ENCODE measurements at regions not wholly inside any gene's neighbourhood (a gene's known extent, or its start where the extent isn't known, plus 50 kb on each side); places are given as distances from the start of the nearest gene placed in this dataset.

DNA sequence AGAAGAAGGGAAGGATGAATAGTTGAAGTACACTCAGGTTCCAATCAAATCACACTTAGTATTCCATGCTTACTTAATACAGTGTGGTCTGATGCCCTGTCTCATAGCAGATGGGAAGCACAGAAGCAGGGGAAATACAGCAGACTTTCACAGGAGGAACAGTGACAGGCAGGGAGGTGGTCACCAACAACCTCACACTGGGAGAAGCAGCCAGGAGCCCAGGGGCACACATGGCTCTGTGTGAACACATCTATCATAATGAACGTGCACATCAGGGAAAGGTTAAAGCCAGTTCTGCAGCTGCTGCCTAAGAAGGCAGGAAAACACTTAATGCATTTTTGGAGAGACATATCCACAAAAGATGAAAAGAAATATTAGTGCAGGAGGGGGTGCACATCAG, 312.3 kb downstream of the MED10 start:
- TF ChIP-seq EZH2phosphoT487 (IDR thresholded peaks at IDR 0.05; ENCODE audit: insufficient read depth, low read depth) (no peak), EZH2 (IDR thresholded peaks at IDR 0.05; ENCODE audit: insufficient read depth, poor library complexity, severe bottlenecking) (no peak)

Data from GM23248 (cell line).